ENCODE measurements at regions not wholly inside any gene's neighbourhood (a gene's known extent, or its start where the extent isn't known, plus 50 kb on each side); places are given as distances from the start of the nearest gene placed in this dataset.

- TF ChIP-seq POLR2A (IDR thresholded peaks at IDR 0.05): peak in 1 of 2 donors; percentile 74
- TF ChIP-seq, protein P1, sequence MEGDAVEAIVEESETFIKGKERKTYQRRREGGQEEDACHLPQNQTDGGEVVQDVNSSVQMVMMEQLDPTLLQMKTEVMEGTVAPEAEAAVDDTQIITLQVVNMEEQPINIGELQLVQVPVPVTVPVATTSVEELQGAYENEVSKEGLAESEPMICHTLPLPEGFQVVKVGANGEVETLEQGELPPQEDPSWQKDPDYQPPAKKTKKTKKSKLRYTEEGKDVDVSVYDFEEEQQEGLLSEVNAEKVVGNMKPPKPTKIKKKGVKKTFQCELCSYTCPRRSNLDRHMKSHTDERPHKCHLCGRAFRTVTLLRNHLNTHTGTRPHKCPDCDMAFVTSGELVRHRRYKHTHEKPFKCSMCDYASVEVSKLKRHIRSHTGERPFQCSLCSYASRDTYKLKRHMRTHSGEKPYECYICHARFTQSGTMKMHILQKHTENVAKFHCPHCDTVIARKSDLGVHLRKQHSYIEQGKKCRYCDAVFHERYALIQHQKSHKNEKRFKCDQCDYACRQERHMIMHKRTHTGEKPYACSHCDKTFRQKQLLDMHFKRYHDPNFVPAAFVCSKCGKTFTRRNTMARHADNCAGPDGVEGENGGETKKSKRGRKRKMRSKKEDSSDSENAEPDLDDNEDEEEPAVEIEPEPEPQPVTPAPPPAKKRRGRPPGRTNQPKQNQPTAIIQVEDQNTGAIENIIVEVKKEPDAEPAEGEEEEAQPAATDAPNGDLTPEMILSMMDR (IDR thresholded peaks at IDR 0.05): no peak
Measured at GRCh38 chrX:13101441-13102139, 57.2 kb upstream of the FAM9C start.
